ENCODE measurements at regions not wholly inside any gene's neighbourhood (a gene's known extent, or its start where the extent isn't known, plus 50 kb on each side); places are given as distances from the start of the nearest gene placed in this dataset.

DNA sequence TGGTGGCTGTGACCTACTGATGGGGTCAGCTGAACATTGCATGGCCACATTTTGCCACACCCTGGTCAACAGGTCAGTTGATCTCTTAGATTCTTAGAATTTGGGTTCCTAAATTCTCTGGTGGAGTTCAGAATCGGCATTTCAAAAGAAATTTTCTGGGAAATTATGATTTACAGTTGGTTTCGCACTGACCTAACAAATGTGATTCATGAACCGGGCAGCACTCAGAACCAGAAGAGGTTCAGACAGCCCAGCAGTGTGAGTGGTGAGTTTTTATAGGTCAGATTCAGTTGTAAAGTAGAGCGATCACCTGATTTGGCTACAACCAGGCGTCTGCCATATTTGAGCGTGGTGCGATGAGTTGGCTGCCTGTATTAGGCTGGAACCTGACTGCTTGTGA lies 163.7 kb upstream of the GAS1 start:
- Histone ChIP-seq H3K79me2 (ENCODE audit: control insufficient read depth in 1 of 2, insufficient read depth in 2 of 2, low read length in 2 of 2) (no peaks in the 10 kb centered on the region), H3K79me1 (ENCODE audit: low read depth, low read length) (no peaks in the 10 kb centered on the region), H4K20me1 (replicated peaks in 1 of 2; ENCODE audit: control insufficient read depth in 1 of 2, insufficient read depth in 2 of 2, low read length in 2 of 2) (no peaks in the 10 kb centered on the region), H3K56ac (replicated peaks; ENCODE audit: insufficient read length, low read depth, low read length) (no peak overlapping the region), H3K4me1 (replicated peaks in 1 of 4; ENCODE audit: control insufficient read depth in 3 of 4, insufficient read depth in 4 of 4, low read length in 3 of 4) (peaks cover 0 to 2% (median 0%) of the 10 kb centered on the region in 4 experiments; a peak in 1 of 7 replicates), H2BK5ac (ENCODE audit: low read depth, low read length) (no peak overlapping the region), H3K9ac (replicated peaks in 1 of 4; ENCODE audit: extremely low read depth in 1 of 4, low read depth in 3 of 4, low read length in 3 of 4) (no peak overlapping the region), H3K4me2 (ENCODE audit: insufficient read depth in 1 of 2, low read depth in 2 of 2, low read length in 2 of 2) (no peak overlapping the region), H3K27me3 (replicated peaks in 1 of 4; ENCODE audit: control insufficient read depth in 3 of 4, extremely low read depth in 1 of 4, insufficient read depth in 3 of 4, low read length in 3 of 4) (no peaks in the 10 kb centered on the region), H3K4me3 (ENCODE audit: extremely low read depth in 1 of 4, insufficient read depth in 2 of 4, low read depth in 3 of 4, low read length in 4 of 4) (no peak overlapping the region), H2BK15ac (ENCODE audit: low read length) (no peak overlapping the region), H3K4ac (replicated peaks; ENCODE audit: insufficient read length, low read depth, low read length) (no peak overlapping the region), H2BK120ac (replicated peaks; ENCODE audit: low read depth, low read length) (no peak overlapping the region), H3K23me2 (ENCODE audit: low read depth, low read length) (no peaks in the 10 kb centered on the region), H3K9me3 (ENCODE audit: insufficient read depth in 2 of 2, low read depth in 1 of 2, low read length in 1 of 2) (peaks cover 5 to 6% of the 10 kb centered on the region in 2 experiments; a peak in 2 of 4 replicates), H4K8ac (ENCODE audit: extremely low read depth, insufficient read depth, low read length) (no peak overlapping the region), H3K18ac (ENCODE audit: extremely low read depth, low read length) (no peak overlapping the region), H4K5ac (ENCODE audit: insufficient read length, low read depth, low read length) (no peak overlapping the region), H3K27ac (ENCODE audit: low read depth, low read length) (no peak overlapping the region), H2BK20ac (ENCODE audit: low read length) (no peak overlapping the region), H2AK5ac (ENCODE audit: low read depth, low read length) (no peak overlapping the region), H3K23ac (ENCODE audit: insufficient read length) (no peak overlapping the region), H3K36me3 (ENCODE audit: control insufficient read depth in 2 of 4, insufficient read depth in 4 of 4, low read length in 3 of 4) (no peaks in the 10 kb centered on the region), H3K14ac (ENCODE audit: insufficient read length) (no peak overlapping the region), H4K91ac (replicated peaks; ENCODE audit: insufficient read length, low read length) (no peak overlapping the region), H2AFZ (ENCODE audit: low read length) (no peak overlapping the region), H2BK12ac (ENCODE audit: low read depth, low read length) (no peak overlapping the region)
- 93% methylated on average over 7 of the region's 7 CpGs; no CpG with 5 or more reads in 1 of the 2 experiments for WGBS, 2 experiments (ENCODE audit: extremely low coverage in 1 of 2, insufficient coverage in 1 of 2, insufficient read length in 1 of 2, insufficient replicate concordance in 2 of 2, low coverage in 1 of 2, low lambda C conversion rate in 2 of 2, missing lambda C conversion rate in 1 of 2)
- ChIA-PET POLR2A (ENCODE audit: partially characterized antibody) (no interaction called here), CTCF (ENCODE audit: partially characterized antibody) (interaction anchor here (1.3 kb wide), 1 partner anchor 162 kb away, joined by 3 read pairs; no protein-coding TSS in a partner anchor)
- DNase-seq (ENCODE audit: low read depth in 1 of 2, low spot score in 2 of 2) (no peak), FAIRE-seq (no peak)
- no peak for TF ChIP-seq KDM1A (IDR thresholded peaks at IDR 0.05; ENCODE audit: borderline replicate concordance, low read length)
- TF ChIP-seq EGR1 (IDR thresholded peaks at IDR 0.05; ENCODE audit: borderline replicate concordance, low read depth, low read length), result no peak
- no peak for TF ChIP-seq NRF1 (IDR thresholded peaks at IDR 0.05; ENCODE audit: low read depth, low read length)
- TF ChIP-seq EZH2 (IDR thresholded peaks at IDR 0.05; ENCODE audit: low read depth, low read length, severe bottlenecking), result no peak
- no peak for TF ChIP-seq GABPA (IDR thresholded peaks at IDR 0.05; ENCODE audit: borderline replicate concordance, insufficient read depth, low read length)
- TF ChIP-seq ZNF274 (IDR thresholded peaks at IDR 0.05; ENCODE audit: borderline replicate concordance, extremely low read depth, low read length), result no peak
- TF ChIP-seq TAF1 (IDR thresholded peaks at IDR 0.05; ENCODE audit: low read depth, low read length), result no peak
- TF ChIP-seq CHD1 (IDR thresholded peaks at IDR 0.05; ENCODE audit: low read depth, low read length), result no peak
- no peak for TF ChIP-seq KDM5A (IDR thresholded peaks at IDR 0.05; ENCODE audit: low read length)
- no peak for TF ChIP-seq CREB1 (IDR thresholded peaks at IDR 0.05)
- no peak for TF ChIP-seq RAD21 (IDR thresholded peaks at IDR 0.05 in 1 of 2, conservative IDR thresholded peaks at IDR 0.05 in 1 of 2; ENCODE audit: low read depth in 2 of 2, low read length in 2 of 2)
- no peak for TF ChIP-seq MAFK (IDR thresholded peaks at IDR 0.05; ENCODE audit: low read depth, low read length)
- no peak for TF ChIP-seq GTF2F1 (IDR thresholded peaks at IDR 0.05; ENCODE audit: borderline replicate concordance, low read depth, low read length)
